ENCODE measurements at regions not wholly inside any gene's neighbourhood (a gene's known extent, or its start where the extent isn't known, plus 50 kb on each side); places are given as distances from the start of the nearest gene placed in this dataset.
A peak's percentile ranks its signal among the peaks of the same experiment; 100 is the strongest.

DNA sequence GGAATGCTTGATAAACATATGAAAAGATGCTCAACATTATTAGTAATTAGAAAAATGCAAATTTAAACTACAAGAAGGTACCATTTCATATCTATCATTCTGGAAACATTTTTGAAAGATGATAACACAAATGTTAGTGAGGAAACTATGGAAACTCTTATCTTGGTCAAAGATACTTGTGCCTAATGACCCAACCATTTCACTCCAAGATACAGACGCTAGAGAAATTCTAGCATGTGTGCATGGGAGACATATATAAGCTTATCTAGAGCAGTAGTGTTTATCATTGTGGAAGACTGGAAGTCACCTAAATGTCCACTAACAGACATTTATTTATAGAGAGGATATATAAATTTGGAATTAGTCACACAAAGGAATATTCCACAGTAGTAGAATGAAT, 143.1 kb upstream of the HMGA2 start:
- H3K27ac ChIP-seq = no peak overlapping the region

DNA sequence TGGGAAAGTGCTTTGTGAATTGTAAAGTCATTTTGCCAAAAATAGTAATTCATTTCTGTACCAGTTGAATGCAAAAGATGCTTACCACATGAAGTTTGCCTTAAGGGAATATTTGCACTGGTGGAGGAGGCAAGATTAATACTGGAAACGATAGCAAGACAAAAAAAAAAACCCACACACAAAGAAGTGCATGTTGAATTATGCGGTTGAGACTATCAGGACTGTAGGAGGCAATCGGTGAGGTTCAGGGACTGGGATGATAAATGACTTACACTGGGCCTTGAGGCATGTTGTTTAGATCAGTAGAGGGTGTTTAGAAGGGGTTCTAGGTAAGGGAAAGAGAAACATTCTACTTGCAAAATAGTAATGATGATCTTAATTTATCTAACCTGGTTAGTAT, 142.2 kb upstream of the HMGA2 start:
- Histone ChIP-seq H3K27ac (no peak overlapping the region), H3K36me3 (no peaks in the 10 kb centered on the region), H3K9me3 (replicated peaks) (0 out of 2 replicates have a peak, but pooled peaks cover 3% of the 10 kb centered on the region), H3K4me3 (no peak overlapping the region), H3K4me1 (replicated peaks) (no peaks in the 10 kb centered on the region), H3K27me3 (replicated peaks) (peaks cover 31% of the 10 kb centered on the region)
- DNase-seq (ENCODE audit: low read depth in 1 of 2, low spot score in 2 of 2) = peak; percentile 52 to 56

More for the DNA sequence above, 143.1 kb upstream of the HMGA2 start:
- H3K4me1 ChIP-seq (replicated peaks) = no peaks in the 10 kb centered on the region
- DNase-seq (ENCODE audit: low read depth in 1 of 2, low spot score in 2 of 2) = no peak
- 0 out of 2 replicates have a peak, but pooled peaks cover 3% of the 10 kb centered on the region for H3K9me3 ChIP-seq (replicated peaks)
- H3K36me3 ChIP-seq = no peaks in the 10 kb centered on the region
- H3K27me3 ChIP-seq (replicated peaks) = peaks cover 28% of the 10 kb centered on the region
- no peak overlapping the region for H3K4me3 ChIP-seq

DNA sequence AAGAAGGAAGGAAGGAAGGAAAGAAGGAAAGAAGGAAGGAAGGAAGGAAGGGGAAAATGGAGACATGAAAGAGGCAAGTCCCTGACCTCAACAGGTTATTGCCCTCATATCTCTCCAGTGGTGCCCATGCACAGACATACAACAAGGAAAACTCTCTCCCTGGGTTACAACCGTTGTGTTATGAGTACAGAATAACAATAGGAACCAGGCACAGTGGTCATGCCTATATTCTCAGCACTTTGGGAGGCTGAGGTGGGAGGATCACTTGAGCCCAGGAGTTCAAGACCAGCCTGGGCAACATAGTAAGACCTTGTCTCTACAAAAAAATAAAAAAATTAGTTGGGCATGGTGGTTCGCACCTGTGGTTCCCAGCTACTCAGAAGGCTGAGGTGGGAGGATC, 139.4 kb upstream of the HMGA2 start:
- H3K4me1 ChIP-seq (replicated peaks) = no peaks in the 10 kb centered on the region
- H3K9me3 ChIP-seq (replicated peaks) = peaks cover 3% of the 10 kb centered on the region; the same call in 1 of the 2 replicates
- peaks cover 45% of the 10 kb centered on the region for H3K27me3 ChIP-seq (replicated peaks)
- DNase-seq (ENCODE audit: low read depth in 1 of 2, low spot score in 2 of 2) = peak; percentile 57 to 74
- no peak overlapping the region for H3K27ac ChIP-seq
- H3K36me3 ChIP-seq = no peaks in the 10 kb centered on the region
- H3K4me3 ChIP-seq = no peak overlapping the region

DNA sequence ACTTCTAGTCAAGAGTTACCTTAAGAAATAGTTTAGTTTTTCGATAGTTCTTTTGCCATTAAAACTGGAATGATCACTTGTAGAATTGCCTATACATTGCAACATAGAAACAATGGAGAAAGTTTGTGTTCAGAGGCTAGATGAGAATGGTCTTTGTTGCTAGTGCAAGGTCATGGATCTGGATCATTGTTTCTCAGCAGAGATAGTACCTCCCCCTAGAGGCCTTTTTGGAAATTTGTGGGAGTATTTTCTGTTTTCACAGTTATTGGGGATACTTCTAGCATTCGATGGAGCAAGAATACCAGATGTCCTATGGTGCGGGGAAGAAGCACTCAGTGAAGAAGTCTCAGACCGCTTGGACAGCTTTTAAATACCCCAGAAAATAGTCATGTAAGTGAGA, 138.8 kb upstream of the HMGA2 start:
- H3K4me1 ChIP-seq (replicated peaks) = no peaks in the 10 kb centered on the region
- no peaks in the 10 kb centered on the region for H3K36me3 ChIP-seq
- DNase-seq (ENCODE audit: low read depth in 1 of 2, low spot score in 2 of 2) = peak; percentile 62 to 89
- no peak overlapping the region for H3K27ac ChIP-seq
- H3K4me3 ChIP-seq = no peak overlapping the region
- peaks cover 51% of the 10 kb centered on the region for H3K27me3 ChIP-seq (replicated peaks)
- peaks cover 3% of the 10 kb centered on the region; the same call in 1 of the 2 replicates for H3K9me3 ChIP-seq (replicated peaks)

DNA sequence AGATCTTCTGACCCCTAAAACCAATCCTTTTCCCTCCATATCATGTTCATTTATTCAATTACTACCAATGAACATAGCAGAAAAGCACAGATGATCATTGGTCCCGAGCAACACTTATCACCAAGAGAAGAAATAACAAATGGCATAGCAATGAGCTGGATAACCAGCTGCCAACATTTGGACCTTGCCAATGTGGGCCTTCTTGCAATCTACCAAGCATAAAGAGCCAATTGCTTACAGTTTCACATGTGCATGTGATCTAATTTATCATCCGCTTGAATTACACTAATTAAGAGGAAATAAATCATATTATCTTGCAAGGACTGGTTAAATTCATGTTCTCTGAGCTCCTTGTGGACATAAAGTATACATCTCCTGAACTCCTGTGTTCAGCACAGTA, 134.8 kb upstream of the HMGA2 start:
- peaks cover 48% of the 10 kb centered on the region for H3K27me3 ChIP-seq (replicated peaks)
- no peaks in the 10 kb centered on the region for H3K4me1 ChIP-seq (replicated peaks)
- H3K36me3 ChIP-seq = no peaks in the 10 kb centered on the region
- no peak overlapping the region for H3K27ac ChIP-seq
- H3K9me3 ChIP-seq (replicated peaks) = no peaks in the 10 kb centered on the region; the same call in 1 of the 2 replicates
- peak; percentile 58 to 67 for DNase-seq (ENCODE audit: low read depth in 1 of 2, low spot score in 2 of 2)
- H3K4me3 ChIP-seq = no peak overlapping the region

DNA sequence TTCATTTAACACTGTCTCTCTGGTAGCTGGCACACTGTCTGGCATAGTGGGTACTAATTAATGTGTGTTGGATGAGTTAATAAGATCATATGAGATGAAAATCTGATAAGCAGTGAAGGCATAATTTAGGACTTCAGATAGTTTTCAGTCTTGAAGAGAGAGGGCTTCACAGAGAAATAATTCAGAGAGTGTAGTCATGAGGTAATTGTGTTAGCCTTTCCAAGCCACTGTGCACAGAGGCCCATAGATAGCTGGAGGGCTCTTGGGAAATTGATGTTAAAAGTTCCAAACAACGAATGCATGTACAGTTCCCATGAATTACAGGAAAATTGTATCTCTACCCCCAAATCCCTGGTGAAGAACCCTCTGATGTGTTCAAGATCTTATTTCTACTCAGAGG, 133.8 kb upstream of the HMGA2 start:
- H3K27ac ChIP-seq = no peak overlapping the region
- no peak overlapping the region for H3K4me3 ChIP-seq
- peaks cover 46% of the 10 kb centered on the region for H3K27me3 ChIP-seq (replicated peaks)
- no peaks in the 10 kb centered on the region for H3K36me3 ChIP-seq
- DNase-seq (ENCODE audit: low read depth in 1 of 2, low spot score in 2 of 2) = peak; percentile 64 to 71
- H3K9me3 ChIP-seq (replicated peaks) = no peaks in the 10 kb centered on the region; the same call in 1 of the 2 replicates
- H3K4me1 ChIP-seq (replicated peaks) = peaks cover 5% of the 10 kb centered on the region; the same call in 1 of the 2 replicates

DNA sequence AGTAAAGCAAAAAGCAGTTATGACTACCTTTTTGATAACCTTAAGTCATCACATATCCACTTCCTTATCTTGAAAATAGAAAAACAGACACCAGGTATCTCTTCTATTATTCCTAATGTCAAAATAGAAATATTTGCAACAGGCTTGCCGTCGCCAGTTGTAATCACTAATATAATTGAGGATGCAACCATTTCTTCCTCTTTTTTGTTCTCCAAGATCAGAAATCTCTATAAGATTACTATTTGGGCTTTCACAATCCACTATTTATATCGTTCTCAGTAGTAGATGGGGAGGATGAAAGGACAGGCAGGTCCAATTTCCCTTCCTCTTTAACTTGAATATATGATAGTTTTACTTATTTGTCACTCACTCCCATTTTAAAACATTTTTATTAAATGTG, 130.2 kb upstream of the HMGA2 start:
- Histone ChIP-seq H3K4me1 (replicated peaks) (peaks cover 8% of the 10 kb centered on the region; the same call in 1 of the 2 replicates), H3K9me3 (replicated peaks) (no peaks in the 10 kb centered on the region; the same call in 1 of the 2 replicates), H3K4me3 (no peak overlapping the region), H3K27me3 (replicated peaks) (peaks cover 38% of the 10 kb centered on the region), H3K36me3 (no peaks in the 10 kb centered on the region), H3K27ac (no peak overlapping the region)
- DNase-seq (ENCODE audit: low read depth in 1 of 2, low spot score in 2 of 2) = peak; percentile 52

DNA sequence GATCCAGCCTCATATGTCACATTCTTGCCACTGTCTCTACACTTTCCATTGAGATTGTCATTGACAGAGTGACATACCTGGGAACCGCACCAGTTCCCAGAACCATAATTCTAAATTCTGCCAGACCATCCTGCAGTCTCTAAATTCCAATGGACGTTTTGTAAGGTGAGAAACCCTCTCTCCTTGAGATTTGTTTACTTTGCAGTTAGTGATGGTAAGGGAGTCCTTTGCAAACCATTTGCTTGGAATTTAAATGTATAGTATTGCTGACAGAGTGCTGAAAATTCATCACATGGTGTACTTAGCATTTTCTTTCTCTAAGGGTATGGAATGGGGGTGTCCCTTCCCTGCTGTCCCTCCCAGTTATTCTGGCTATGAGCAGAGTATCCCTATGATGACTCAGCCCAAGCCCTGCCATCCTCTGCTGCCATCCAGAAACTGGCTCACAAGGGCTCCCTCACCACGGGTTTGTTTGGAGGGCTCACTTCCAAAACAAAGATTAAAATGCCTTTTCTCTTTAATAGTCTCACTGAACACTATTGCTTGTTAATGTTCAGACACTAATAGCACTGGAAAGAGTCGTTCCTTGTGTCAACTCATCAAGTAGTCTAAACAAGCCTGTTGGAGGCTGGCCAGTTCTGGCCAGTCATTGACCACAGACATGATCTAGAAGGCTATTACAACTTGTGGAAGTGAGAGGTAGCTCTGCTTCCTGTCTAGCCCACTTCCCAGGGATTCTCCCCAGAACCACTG, 129.0 kb upstream of the HMGA2 start:
- no peak overlapping the region for H3K4me3 ChIP-seq
- H3K27me3 ChIP-seq (replicated peaks) = peaks cover 36% of the 10 kb centered on the region
- H3K27ac ChIP-seq = no peak overlapping the region
- H3K9me3 ChIP-seq (replicated peaks) = no peaks in the 10 kb centered on the region; the same call in 1 of the 2 replicates
- peaks cover 8% of the 10 kb centered on the region; the same call in 1 of the 2 replicates for H3K4me1 ChIP-seq (replicated peaks)
- H3K36me3 ChIP-seq = no peaks in the 10 kb centered on the region
- DNase-seq (ENCODE audit: low read depth in 1 of 2, low spot score in 2 of 2) = peak; percentile 97 to 99

DNA sequence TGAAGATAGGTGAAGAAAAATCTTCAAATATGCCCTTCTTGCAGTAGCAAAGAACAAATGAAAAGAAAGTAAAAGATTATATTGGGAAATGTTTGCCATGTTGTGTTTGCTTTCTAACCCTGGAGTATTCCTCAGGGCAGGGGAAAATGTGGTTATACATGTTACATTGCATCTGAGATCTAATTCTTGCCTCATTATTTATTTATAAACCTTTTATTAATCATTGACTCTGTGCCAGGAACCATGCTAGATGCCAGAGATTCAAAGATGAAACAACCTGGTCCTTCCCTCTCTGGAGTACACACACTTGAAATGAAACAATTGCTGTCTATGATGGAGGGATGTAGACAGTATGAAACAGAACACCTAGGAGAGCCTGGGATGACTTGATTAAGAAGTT, 128.1 kb upstream of the HMGA2 start:
- no peak overlapping the region for H3K4me3 ChIP-seq
- no peaks in the 10 kb centered on the region for H3K36me3 ChIP-seq
- DNase-seq (ENCODE audit: low read depth in 1 of 2, low spot score in 2 of 2) = no peak
- peaks cover 8% of the 10 kb centered on the region; the same call in 1 of the 2 replicates for H3K4me1 ChIP-seq (replicated peaks)
- no peaks in the 10 kb centered on the region for H3K9me3 ChIP-seq (replicated peaks)
- peaks cover 26% of the 10 kb centered on the region for H3K27me3 ChIP-seq (replicated peaks)
- H3K27ac ChIP-seq = no peak overlapping the region

DNA sequence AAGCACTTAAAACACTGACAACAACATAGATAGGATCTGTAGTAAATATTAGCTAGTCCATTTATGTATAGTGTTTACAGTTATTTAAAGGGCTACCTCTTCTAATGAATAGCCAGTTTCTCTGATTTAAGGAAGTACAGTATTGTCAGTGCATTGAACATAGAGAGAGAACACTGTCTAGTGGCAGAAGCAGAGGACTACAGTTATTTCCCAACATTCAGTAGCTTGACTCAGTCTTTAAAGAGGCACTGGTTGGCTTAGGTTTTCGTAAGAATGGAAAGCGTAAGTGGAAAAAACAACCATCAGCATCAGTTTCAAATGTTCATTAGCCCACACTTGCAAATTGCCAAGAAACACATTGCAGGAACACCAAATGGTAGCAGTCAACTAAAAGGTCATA, 125.0 kb upstream of the HMGA2 start:
- Histone ChIP-seq H3K9me3 (replicated peaks) (no peaks in the 10 kb centered on the region), H3K36me3 (no peaks in the 10 kb centered on the region), H3K27me3 (replicated peaks) (peaks cover 30% of the 10 kb centered on the region), H3K4me1 (replicated peaks) (peaks cover 8% of the 10 kb centered on the region; the same call in 1 of the 2 replicates), H3K27ac (no peak overlapping the region), H3K4me3 (no peak overlapping the region)
- peak; percentile 49 to 70 for DNase-seq (ENCODE audit: low read depth in 1 of 2, low spot score in 2 of 2)

DNA sequence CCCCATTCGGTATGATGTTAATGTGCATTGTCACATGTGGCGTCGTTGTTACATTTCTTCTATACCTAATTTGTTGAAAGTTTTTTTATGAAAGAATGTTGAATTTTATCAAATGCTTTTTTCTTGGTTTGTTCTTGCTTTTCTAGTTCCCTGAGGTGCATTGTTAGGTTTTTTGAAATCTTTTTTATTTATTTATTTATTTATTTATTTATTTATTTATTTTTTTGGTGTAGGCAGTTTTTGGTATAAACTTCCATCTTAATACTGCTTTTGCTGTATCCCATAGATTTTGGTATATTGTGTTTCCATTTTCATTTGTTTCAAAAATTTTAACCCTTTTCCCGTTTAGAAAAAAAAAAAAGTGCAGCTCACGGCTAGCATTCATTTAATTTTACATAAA, 121.1 kb upstream of the HMGA2 start:
- DNase-seq (ENCODE audit: low read depth in 1 of 2, low spot score in 2 of 2) = no peak
- H3K4me3 ChIP-seq = no peak overlapping the region
- H3K27me3 ChIP-seq (replicated peaks) = peaks cover 28% of the 10 kb centered on the region
- no peaks in the 10 kb centered on the region for H3K4me1 ChIP-seq (replicated peaks)
- H3K9me3 ChIP-seq (replicated peaks) = peaks cover 6% of the 10 kb centered on the region
- H3K27ac ChIP-seq = no peak overlapping the region
- no peaks in the 10 kb centered on the region for H3K36me3 ChIP-seq

DNA sequence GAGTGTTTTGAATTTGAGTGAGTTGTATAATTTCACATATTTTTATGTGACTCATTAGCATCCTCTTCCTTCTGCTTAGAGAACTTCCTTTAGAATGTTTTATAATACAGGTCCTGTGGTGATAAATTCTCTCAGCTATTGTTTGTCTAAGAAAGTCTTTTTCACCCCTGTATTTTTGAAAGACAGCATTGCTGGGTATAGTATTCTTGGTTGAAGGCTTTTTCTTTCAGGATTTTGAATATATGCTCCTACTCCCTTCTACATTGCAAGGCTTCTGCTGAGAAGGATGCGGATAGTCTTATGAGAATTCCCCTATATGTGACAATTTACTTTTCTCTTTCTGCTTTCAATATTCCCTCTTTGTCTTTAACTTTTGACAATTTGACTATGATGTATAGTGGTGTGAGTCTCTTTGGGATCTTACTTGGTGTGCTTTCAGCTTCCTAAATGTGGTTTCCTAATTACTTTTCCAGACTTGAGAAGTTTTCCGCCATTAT, 118.9 kb upstream of the HMGA2 start:
- H3K4me3 ChIP-seq = no peak overlapping the region

DNA sequence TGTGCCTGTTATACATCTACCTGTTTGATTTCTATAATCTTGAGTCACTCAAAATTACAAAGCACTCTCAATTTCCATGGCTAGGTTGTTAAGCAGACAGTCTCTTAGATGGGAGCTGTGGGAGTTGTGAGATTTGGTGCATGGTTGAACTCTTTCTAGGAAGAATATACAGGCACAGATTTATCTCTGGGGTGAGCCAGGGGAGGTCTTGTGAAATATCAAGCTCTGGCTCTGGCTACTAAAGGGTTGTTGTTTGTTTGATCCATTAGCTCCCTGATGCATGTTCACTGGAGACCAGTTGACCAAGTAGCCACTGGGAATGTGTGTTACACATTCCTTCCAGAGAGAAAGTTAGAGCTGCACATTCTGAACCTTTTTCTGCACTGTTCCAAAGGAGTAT, 117.2 kb upstream of the HMGA2 start:
- no peak for DNase-seq (ENCODE audit: low read depth in 1 of 2, low spot score in 2 of 2)
- Histone ChIP-seq H3K4me3 (no peak overlapping the region), H3K9me3 (replicated peaks) (peaks cover 6% of the 10 kb centered on the region), H3K27ac (no peak overlapping the region), H3K4me1 (replicated peaks) (no peaks in the 10 kb centered on the region), H3K27me3 (replicated peaks) (peaks cover 8% of the 10 kb centered on the region; the same call in 1 of the 2 replicates), H3K36me3 (peaks cover 28% of the 10 kb centered on the region)

More for the DNA sequence above, 118.9 kb upstream of the HMGA2 start:
- Histone ChIP-seq H3K27me3 (replicated peaks) (peaks cover 13% of the 10 kb centered on the region; the same call in 1 of the 2 replicates), H3K27ac (no peak overlapping the region), H3K4me1 (replicated peaks) (no peaks in the 10 kb centered on the region), H3K36me3 (peaks cover 12% of the 10 kb centered on the region), H3K9me3 (replicated peaks) (peaks cover 6% of the 10 kb centered on the region)
- peak in 1 of 2 experiments; percentile 41 for DNase-seq (ENCODE audit: low read depth in 1 of 2, low spot score in 2 of 2)

DNA sequence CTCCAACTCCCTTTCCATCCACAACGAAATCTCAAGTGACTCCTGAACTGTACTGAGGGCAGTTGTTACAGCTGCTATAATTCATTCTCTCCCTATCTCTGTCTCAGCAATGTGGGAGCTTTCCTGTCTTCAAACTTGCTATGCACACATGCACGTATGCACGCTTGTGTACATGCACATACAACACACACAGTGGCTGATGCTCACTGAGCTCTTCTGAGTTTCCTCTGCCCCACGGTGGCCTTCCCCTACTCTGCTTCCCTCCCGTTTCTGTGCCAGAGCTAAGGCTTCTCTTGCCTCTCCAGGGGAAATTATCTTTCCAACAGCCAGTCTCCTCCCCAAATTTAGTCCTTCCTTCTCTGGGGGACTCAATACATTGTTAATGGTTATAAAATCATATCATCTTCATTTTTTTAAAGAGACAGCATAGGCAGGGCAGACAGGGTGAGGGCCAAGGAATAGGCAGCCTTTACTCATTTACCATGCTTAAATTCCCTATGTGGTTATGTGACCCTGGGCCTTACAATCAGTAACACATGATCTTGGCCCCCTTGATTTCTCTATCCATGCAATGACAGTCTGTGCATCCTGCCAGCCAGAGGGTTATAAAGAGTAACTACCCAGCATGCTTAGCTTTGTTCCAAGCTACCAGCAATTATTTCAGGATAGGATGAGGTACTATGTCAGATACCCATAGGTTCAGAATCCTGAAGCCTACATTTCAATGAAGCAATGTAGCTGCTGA, 111.9 kb upstream of the HMGA2 start:
- no peaks in the 10 kb centered on the region for H3K9me3 ChIP-seq (replicated peaks)
- peaks cover 75% of the 10 kb centered on the region for H3K36me3 ChIP-seq
- peak in 1 of 2 experiments; percentile 81 for DNase-seq (ENCODE audit: low read depth in 1 of 2, low spot score in 2 of 2)
- H3K27ac ChIP-seq = no peak overlapping the region
- no peaks in the 10 kb centered on the region for H3K4me1 ChIP-seq (replicated peaks)
- no peaks in the 10 kb centered on the region for H3K27me3 ChIP-seq (replicated peaks)
- H3K4me3 ChIP-seq = no peak overlapping the region

Data from SJSA1 (cell line).